HCT116 (cell line): ENCODE measurements at regions not wholly inside any gene's neighbourhood (a gene's known extent, or its start where the extent isn't known, plus 50 kb on each side); places are given as distances from the start of the nearest gene placed in this dataset.

Experiments
- ATAC-seq: fragments of 200-7000 bp; cut with Tn5 transposase; 2 replicates; pipeline ENCODE4 v1.9.1; 2020; ENCODE audit warnings: mild to moderate bottlenecking, moderate library complexity
- BruUV-seq: library from RNA; stranded (reverse); fragments of 400-500 nt; replicated peaks from 2 replicates; lab custom pipeline; 2021; lab: Mats Ljungman, UMichigan
- CTCF ChIA-PET: fragments of 300-600 bp; sonication (Branson Sonifier 250); formaldehyde crosslinking; loops from one replicate; lab custom pipeline; 2021; ENCODE audit warnings: antibody characterized with exemption; lab: Charles Lee
- POLR2A ChIA-PET: fragments of 300-600, 350-600 bp; sonication (Branson Sonifier 250); formaldehyde crosslinking; loops from one replicate; lab custom pipeline; 2021; ENCODE audit warnings: antibody characterized with exemption; lab: Charles Lee
- RAD21 ChIA-PET, 2 experiments: fragments of 300-600 bp; sonication (Branson Sonifier 250); formaldehyde crosslinking; loops; one replicate each; lab custom pipeline; 2023; ENCODE audit warnings: low total read pairs in 2 of 2; ENCODE audit not compliant: uncharacterized antibody in 2 of 2, unreplicated experiment in 2 of 2, low non-redundant PET in 1 of 2; lab: Charles Lee
- DNase-seq: peaks from one replicate; pipeline ENCODE4 v3.0.0-alpha.2; 2010; ENCODE audit warnings: low read depth, low spot score
- H2AFZ ChIP-seq: fragments of 200-600 bp; shearing (Covaris generic), sonication (generic); 2 replicates; pipeline ENCODE4 v1.6.1; 2017; ENCODE audit warnings: low read depth, mixed run types, mixed read lengths, antibody characterized with exemption, low read length; ENCODE audit not compliant: poor library complexity, severe bottlenecking
- H3K27ac ChIP-seq: 2 replicates; pipeline ENCODE4 v1.5.1; 2012; ENCODE audit warnings: low read depth, low read length
- H3K27me3 ChIP-seq: fragments of 200-600 bp; sonication (generic); 2 replicates; pipeline ENCODE4 v1.6.1; 2016; ENCODE audit warnings: mixed run types, low read length, mixed read lengths; ENCODE audit not compliant: insufficient read depth
- H3K36me3 ChIP-seq, 2 experiments: fragments of 200-500 bp in 1 of 2; fragments of 200-600 bp in 1 of 2; sonication (Bioruptor generic) in 1 of 2; sonication (generic) in 1 of 2; 2 replicates each; pipeline versions ENCODE4 v1.5.1 to v1.6.1; 2014 to 2016; ENCODE audit warnings: low read length in 2 of 2, inconsistent platforms in 1 of 2, mixed read lengths in 1 of 2, mixed run types in 1 of 2; ENCODE audit not compliant: insufficient read depth in 2 of 2, control insufficient read depth in 1 of 2
- H3K4me1 ChIP-seq, 2 experiments: fragments of 200-600 bp in 1 of 2; sonication (generic) in 1 of 2; 2 replicates each; pipeline versions ENCODE4 v1.5.1 to v1.6.1; 2012 to 2017; ENCODE audit warnings: low read length in 2 of 2, inconsistent platforms in 1 of 2, mild to moderate bottlenecking in 1 of 2, mixed read lengths in 1 of 2, mixed run types in 1 of 2, moderate library complexity in 1 of 2; ENCODE audit not compliant: insufficient read depth in 2 of 2, control insufficient read depth in 1 of 2
- H3K4me2 ChIP-seq: fragments of 200-600 bp; sonication (generic); 2 replicates; pipeline ENCODE4 v1.6.1; 2017; ENCODE audit warnings: mixed run types, low read length, mixed read lengths
- H3K4me3 ChIP-seq, 2 experiments: fragments of 200-600 bp in 1 of 2; sonication (generic) in 1 of 2; replicated peaks in 1 of 2; 2 replicates each; pipeline ENCODE4 v1.5.1; 2011 to 2016; ENCODE audit warnings: low read length in 2 of 2, control low read depth in 1 of 2, low read depth in 1 of 2, mild to moderate bottlenecking in 1 of 2, mixed read lengths in 1 of 2, mixed run types in 1 of 2
- H3K79me2 ChIP-seq: fragments of 200-600 bp; sonication (generic); 2 replicates; pipeline ENCODE4 v1.6.1; 2017; ENCODE audit warnings: mild to moderate bottlenecking, mixed run types, low read length, moderate library complexity, mixed read lengths; ENCODE audit not compliant: insufficient read depth
- H3K9ac ChIP-seq: fragments of 200-600 bp; sonication (generic); 2 replicates; pipeline ENCODE4 v1.6.1; 2016; ENCODE audit warnings: low read length, mixed read lengths
- H3K9me2 ChIP-seq: fragments of 200-600 bp; sonication (generic), shearing (Covaris generic); 2 replicates; pipeline ENCODE4 v1.6.1; 2017; ENCODE audit warnings: mixed run types, mild to moderate bottlenecking, moderate library complexity; ENCODE audit not compliant: insufficient read depth
- H3K9me3 ChIP-seq, 2 experiments: fragments of 200-500 bp in 1 of 2; fragments of 200-600 bp in 1 of 2; sonication (Bioruptor generic) in 1 of 2; sonication (generic) in 1 of 2; 2 replicates each; pipeline ENCODE4 v1.6.1; 2014 to 2017; ENCODE audit warnings: low read length in 2 of 2, mixed read lengths in 2 of 2, inconsistent platforms in 1 of 2, low read depth in 1 of 2, mild to moderate bottlenecking in 1 of 2, mixed run types in 1 of 2, moderate library complexity in 1 of 2; ENCODE audit not compliant: control insufficient read depth in 1 of 2, insufficient read depth in 1 of 2
- H4K20me1 ChIP-seq: fragments of 200-600 bp; sonication (generic), shearing (Covaris generic); 2 replicates; pipeline ENCODE4 v1.6.1; 2017; ENCODE audit warnings: mixed run types, mild to moderate bottlenecking, moderate library complexity; ENCODE audit not compliant: insufficient read depth
- CBX3 ChIP-seq: IDR thresholded peaks from 2 replicates; pipeline ENCODE4 v1.6.1; 2012; ENCODE audit warnings: low read depth
- CTCF ChIP-seq, 3 experiments: fragments of 200-600 bp in 1 of 3; sonication (generic) in 1 of 3; IDR thresholded peaks in 2 of 3; conservative IDR thresholded peaks in 1 of 3; 2 replicates each; pipeline ENCODE4 v1.5.1; 2012 to 2017; ENCODE audit warnings: low read depth in 2 of 3, low read length in 2 of 3, antibody characterized with exemption in 1 of 3, borderline replicate concordance in 1 of 3, control low read depth in 1 of 3, mild to moderate bottlenecking in 1 of 3, mixed read lengths in 1 of 3, mixed run types in 1 of 3, moderate library complexity in 1 of 3; ENCODE audit not compliant: insufficient read depth in 1 of 3
- EGR1 ChIP-seq: IDR thresholded peaks from 2 replicates; pipeline ENCODE4 v1.6.1; 2012; ENCODE audit warnings: low read depth
- ELF1 ChIP-seq: IDR thresholded peaks from 2 replicates; pipeline ENCODE4 v1.6.1; 2012; ENCODE audit warnings: low read depth, borderline replicate concordance
- EZH2phosphoT487 ChIP-seq: fragments of 200-600 bp; IDR thresholded peaks from 2 replicates; pipeline ENCODE4 v1.6.1; 2018; ENCODE audit warnings: antibody characterized with exemption, borderline replicate concordance
- FOSL1 ChIP-seq: IDR thresholded peaks from 2 replicates; pipeline ENCODE4 v1.6.1; 2012; ENCODE audit warnings: low read depth
- JUND ChIP-seq: IDR thresholded peaks from 2 replicates; pipeline ENCODE4 v1.6.1; 2012
- POLR2A ChIP-seq: IDR thresholded peaks from 2 replicates; pipeline ENCODE4 v1.7.0; 2011; ENCODE audit warnings: borderline replicate concordance; ENCODE audit not compliant: insufficient read depth, insufficient read length; ENCODE audit errors: extremely low read depth
- POLR2AphosphoS5 ChIP-seq: IDR thresholded peaks from 2 replicates; pipeline ENCODE4 v1.6.1; 2011; ENCODE audit warnings: mild to moderate bottlenecking, low read depth, low read length, moderate library complexity
- RAD21 ChIP-seq: IDR thresholded peaks from 2 replicates; pipeline ENCODE4 v1.6.1; 2012; ENCODE audit warnings: low read depth, mild to moderate bottlenecking
- SIN3A ChIP-seq: IDR thresholded peaks from 2 replicates; pipeline ENCODE4 v1.6.1; 2012; ENCODE audit warnings: low read depth
- SP1 ChIP-seq: IDR thresholded peaks from 2 replicates; pipeline ENCODE4 v1.6.1; 2012; ENCODE audit warnings: low read depth
- TCF7L2 ChIP-seq: IDR thresholded peaks from 2 replicates; pipeline ENCODE4 v1.7.0; 2011; ENCODE audit warnings: borderline replicate concordance, inconsistent platforms; ENCODE audit not compliant: insufficient read depth, insufficient read length; ENCODE audit errors: extremely low read depth
- YY1 ChIP-seq: IDR thresholded peaks from 2 replicates; pipeline ENCODE4 v1.6.1; 2011; ENCODE audit warnings: low read length, low read depth, moderate library complexity, mild to moderate bottlenecking; ENCODE audit not compliant: insufficient replicate concordance; ENCODE audit errors: extremely low read depth
- ZFX ChIP-seq: fragments of 450-650 bp; IDR thresholded peaks from 2 replicates; pipeline ENCODE4 v1.6.1; 2017
- ZNF274 ChIP-seq: fragments of 200-500 bp; sonication (Bioruptor generic); IDR thresholded peaks from 2 replicates; pipeline ENCODE4 v1.6.1; 2014; ENCODE audit warnings: mild to moderate bottlenecking, low read depth, low read length, inconsistent platforms
- intact Hi-C: fragments of 100-400 bp; cut with micrococcal nuclease; formaldehyde crosslinking; loops from 2 replicates; pipeline ENCODE4 v1.10.0; 2022
- TF ChIP-seq, protein P1 (sequence below): IDR thresholded peaks from 2 replicates; pipeline ENCODE4 v1.6.1; 2012

- Histone ChIP-seq H3K4me2 (no peak overlapping the region), H3K79me2 (no peaks in the 10 kb centered on the region), H3K9ac (no peak overlapping the region), H3K9me3 (no peaks in the 10 kb centered on the region), H3K4me3 (no peak overlapping the region), H2AFZ (no peak overlapping the region), H3K27ac (no peak overlapping the region), H3K27me3 (no peaks in the 10 kb centered on the region), H3K4me1 (no peaks in the 10 kb centered on the region), H4K20me1 (no peaks in the 10 kb centered on the region), H3K9me2 (no peaks in the 10 kb centered on the region), H3K36me3 (no peaks in the 10 kb centered on the region)
- DNase-seq (no peak), ATAC-seq (no peak)
- BruUV-seq: no TSS peak
- intact Hi-C loops: no loop called here
- TF ChIP-seq ZFX (no peak), EGR1 (no peak), CTCF (IDR thresholded peaks at IDR 0.05 in 2 of 3, conservative IDR thresholded peaks at IDR 0.05 in 1 of 3; ENCODE audit: borderline replicate concordance in 1 of 3, insufficient read depth in 1 of 3, low read depth in 2 of 3, low read length in 2 of 3) (no peak), ELF1 (no peak), FOSL1 (no peak), RAD21 (no peak), SIN3A (no peak)
- ChIA-PET POLR2A (no interaction called here), CTCF (no interaction called here), RAD21 (no interaction called here)
Observed at GRCh38 chr2:234595829-234596228, 98.9 kb upstream of the ARL4C start.

- Histone ChIP-seq H3K36me3 (no peaks in the 10 kb centered on the region), H3K9me2 (no peaks in the 10 kb centered on the region), H3K9ac (no peak overlapping the region), H3K79me2 (no peaks in the 10 kb centered on the region), H3K27me3 (no peaks in the 10 kb centered on the region), H3K4me1 (no peaks in the 10 kb centered on the region), H2AFZ (no peak overlapping the region), H3K9me3 (no peaks in the 10 kb centered on the region), H3K4me3 (no peak overlapping the region), H3K4me2 (no peak overlapping the region), H3K27ac (no peak overlapping the region), H4K20me1 (no peaks in the 10 kb centered on the region)
- BruUV-seq: no TSS peak
- DNase-seq (no peak), ATAC-seq (no peak)
- TF ChIP-seq EZH2phosphoT487: no peak
- no peak for TF ChIP-seq ELF1
- no peak for TF ChIP-seq CBX3
- TF ChIP-seq YY1: no peak
- TF ChIP-seq POLR2AphosphoS5: no peak
- no peak for TF ChIP-seq JUND
- TF ChIP-seq POLR2A: no peak
- no peak for TF ChIP-seq SP1
- TF ChIP-seq, protein P1, sequence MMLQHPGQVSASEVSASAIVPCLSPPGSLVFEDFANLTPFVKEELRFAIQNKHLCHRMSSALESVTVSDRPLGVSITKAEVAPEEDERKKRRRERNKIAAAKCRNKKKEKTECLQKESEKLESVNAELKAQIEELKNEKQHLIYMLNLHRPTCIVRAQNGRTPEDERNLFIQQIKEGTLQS: no peak
- TF ChIP-seq RAD21: no peak
- no peak for TF ChIP-seq ZFX
- no peak for TF ChIP-seq CTCF (IDR thresholded peaks at IDR 0.05 in 2 of 3, conservative IDR thresholded peaks at IDR 0.05 in 1 of 3; ENCODE audit: borderline replicate concordance in 1 of 3, insufficient read depth in 1 of 3, low read depth in 2 of 3, low read length in 2 of 3)
- TF ChIP-seq ZNF274: no peak
- TF ChIP-seq TCF7L2: no peak
- RAD21 ChIA-PET: no interaction called here
- POLR2A ChIA-PET: no interaction called here
- CTCF ChIA-PET: no interaction called here
- intact Hi-C loops: no loop called here
Observed at GRCh38 chr2:234594715-234595114, 97.8 kb upstream of the ARL4C start.
